A673 (cell line): ENCODE measurements at regions not wholly inside any gene's neighbourhood (a gene's known extent, or its start where the extent isn't known, plus 50 kb on each side); places are given as distances from the start of the nearest gene placed in this dataset.

Experiments
- BruUV-seq: library from RNA; stranded (reverse); fragments of 400-500 nt; replicated peaks from 2 replicates; lab custom pipeline; 2021; lab: Mats Ljungman, UMichigan
- CTCF ChIA-PET: fragments of 300-600 bp; sonication (Branson Sonifier 250); formaldehyde crosslinking; loops from one replicate; lab custom pipeline; 2022; ENCODE audit warnings: antibody characterized with exemption; lab: Charles Lee
- POLR2A ChIA-PET: fragments of 300-600 bp; sonication (Branson Sonifier 250); formaldehyde crosslinking; loops from one replicate; lab custom pipeline; 2022; ENCODE audit warnings: antibody characterized with exemption; ENCODE audit not compliant: low non-redundant PET; lab: Charles Lee
- DNase-seq: peaks from one replicate; pipeline ENCODE4 v3.0.0-alpha.2; 2015; ENCODE audit warnings: low spot score
- H3K27ac ChIP-seq: fragments of 200-600 bp; sonication (generic); 2 replicates; pipeline ENCODE4 v1.5.1; 2016; ENCODE audit warnings: mixed run types, low read depth, mild to moderate bottlenecking, mixed read lengths, antibody characterized with exemption, low read length; ENCODE audit not compliant: poor library complexity, severe bottlenecking
- H3K27me3 ChIP-seq: fragments of 200-600 bp; sonication (generic); replicated peaks from 2 replicates; pipeline ENCODE4 v1.6.1; 2017; ENCODE audit warnings: mixed run types, low read depth, mild to moderate bottlenecking, mixed read lengths, antibody characterized with exemption, low read length; ENCODE audit not compliant: insufficient read depth, poor library complexity
- H3K36me3 ChIP-seq: fragments of 200-600 bp; sonication (generic); 2 replicates; pipeline ENCODE4 v1.6.1; 2016; ENCODE audit warnings: mixed run types, mild to moderate bottlenecking, mixed read lengths, antibody characterized with exemption, low read length; ENCODE audit not compliant: insufficient read depth, poor library complexity, severe bottlenecking
- H3K4me1 ChIP-seq: fragments of 200-600 bp; sonication (generic); 2 replicates; pipeline ENCODE4 v1.6.1; 2017; ENCODE audit warnings: mixed run types, mild to moderate bottlenecking, mixed read lengths, antibody characterized with exemption, low read length; ENCODE audit not compliant: insufficient read depth, poor library complexity, severe bottlenecking
- H3K4me3 ChIP-seq: fragments of 200-600 bp; sonication (generic); 2 replicates; pipeline ENCODE4 v1.5.1; 2016; ENCODE audit warnings: low read depth, mixed run types, mild to moderate bottlenecking, mixed read lengths, low read length; ENCODE audit not compliant: poor library complexity, severe bottlenecking
- H3K9me3 ChIP-seq: fragments of 200-600 bp; sonication (generic); 2 replicates; pipeline ENCODE4 v1.6.1; 2016; ENCODE audit warnings: mixed run types, low read depth, mild to moderate bottlenecking, mixed read lengths, antibody characterized with exemption, low read length; ENCODE audit not compliant: poor library complexity, severe bottlenecking
- CTCF ChIP-seq: fragments of 300-800, 200-600 bp; sonication (generic); conservative IDR thresholded peaks from 2 replicates; pipeline ENCODE4 v1.5.1; 2017; ENCODE audit warnings: low read depth, mild to moderate bottlenecking, antibody characterized with exemption, low read length, moderate library complexity, mixed read lengths
- EZH2 ChIP-seq: fragments of 200-600 bp; sonication (generic); IDR thresholded peaks from 2 replicates; pipeline ENCODE4 v1.6.1; 2017; ENCODE audit warnings: borderline replicate concordance, low read depth, mild to moderate bottlenecking, mixed read lengths, antibody characterized with exemption, low read length; ENCODE audit not compliant: poor library complexity, severe bottlenecking
- intact Hi-C: fragments of 100-400 bp; cut with micrococcal nuclease; formaldehyde crosslinking; loops from one replicate; pipeline ENCODE4 v1.10.0; 2022; ENCODE audit not compliant: unreplicated experiment

- CTCF ChIA-PET, result no interaction called here
- TF ChIP-seq EZH2, result no peak
- no peak for TF ChIP-seq CTCF
- no peaks in the 10 kb centered on the region for H3K9me3 ChIP-seq
- H3K4me1 ChIP-seq, result no peaks in the 10 kb centered on the region
- intact Hi-C loops, result no loop called here
- H3K27ac ChIP-seq, result no peak overlapping the region
- no peak for DNase-seq
- H3K4me3 ChIP-seq, result no peak overlapping the region
- POLR2A ChIA-PET, result no interaction called here
- no TSS peak for BruUV-seq
- H3K36me3 ChIP-seq, result no peaks in the 10 kb centered on the region
- no peaks in the 10 kb centered on the region for H3K27me3 ChIP-seq
Observed at GRCh38 chr20:12715991-12716680, 292.6 kb upstream of the SPTLC3 start.

- POLR2A ChIA-PET, result no interaction called here
- Histone ChIP-seq H3K4me3 (no peak overlapping the region), H3K27ac (no peak overlapping the region), H3K27me3 (no peaks in the 10 kb centered on the region), H3K36me3 (no peaks in the 10 kb centered on the region), H3K4me1 (no peaks in the 10 kb centered on the region), H3K9me3 (no peaks in the 10 kb centered on the region)
- intact Hi-C loops, result no loop called here
- TF ChIP-seq CTCF (no peak), EZH2 (no peak)
- BruUV-seq, result no TSS peak
- DNase-seq, result no peak
- CTCF ChIA-PET, result no interaction called here
Observed at GRCh38 chr20:12717061-12717460, 291.7 kb upstream of the SPTLC3 start.

- Histone ChIP-seq H3K4me1 (no peaks in the 10 kb centered on the region), H3K27me3 (no peaks in the 10 kb centered on the region), H3K27ac (no peak overlapping the region), H3K4me3 (no peak overlapping the region), H3K36me3 (no peaks in the 10 kb centered on the region), H3K9me3 (no peaks in the 10 kb centered on the region)
- ChIA-PET POLR2A (no interaction called here), CTCF (no interaction called here)
- no peak for DNase-seq
- TF ChIP-seq EZH2 (no peak), CTCF (no peak)
- intact Hi-C loops, result no loop called here
- no TSS peak for BruUV-seq
Observed at GRCh38 chr20:12718619-12719018, 290.2 kb upstream of the SPTLC3 start.
